GM21367 (cell line): ENCODE measurements at regions not wholly inside any gene's neighbourhood (a gene's known extent, or its start where the extent isn't known, plus 50 kb on each side); places are given as distances from the start of the nearest gene placed in this dataset.
"Not testable (repeated sequence)": the region's sequence is repeated elsewhere in the genome, so short reads cannot be mapped to it uniquely, and the experiment has no call there.

Source experiments
- ATAC-seq: cut with Tn5 transposase; IDR thresholded peaks from one replicate; pipeline ENCODE4 v1.9.1; 2021; ENCODE audit not compliant: unreplicated experiment

DNA sequence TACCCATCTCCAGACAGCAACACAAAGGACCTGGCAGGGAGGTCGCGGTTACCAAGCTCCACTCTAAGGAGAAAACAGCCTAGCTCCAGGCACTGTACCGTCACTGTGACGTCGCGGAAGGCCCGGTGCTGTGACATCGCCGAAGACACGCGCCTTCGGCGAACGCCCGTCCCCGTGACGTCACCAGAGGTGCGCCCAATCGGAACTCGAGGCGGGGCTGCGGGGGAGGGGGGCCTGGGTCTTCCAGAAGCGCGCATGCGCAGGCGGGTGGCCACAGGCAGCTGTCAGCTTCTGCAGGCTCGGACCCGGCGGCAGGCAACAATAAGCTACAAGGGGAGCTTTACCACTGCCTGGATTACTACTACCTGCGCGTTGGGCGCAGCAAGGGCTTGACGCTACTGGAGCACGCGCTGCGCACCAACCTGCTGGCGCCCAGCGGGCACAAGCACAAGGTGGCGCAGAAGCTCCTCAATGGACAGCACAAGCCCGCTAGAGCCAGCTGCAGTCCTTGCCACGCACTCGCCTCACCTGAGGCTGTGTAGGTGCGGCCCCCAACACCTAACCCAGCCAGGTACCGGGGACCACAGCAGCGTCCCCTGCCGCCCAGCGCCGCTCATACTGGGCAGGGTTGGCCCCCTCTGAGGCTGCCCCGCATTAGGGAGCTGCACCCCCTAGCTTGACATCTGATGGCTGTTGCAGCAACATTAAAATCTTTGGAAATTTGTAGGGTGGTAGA, 208.4 kb downstream of the TPST1 start:
- ATAC-seq: no peak

DNA sequence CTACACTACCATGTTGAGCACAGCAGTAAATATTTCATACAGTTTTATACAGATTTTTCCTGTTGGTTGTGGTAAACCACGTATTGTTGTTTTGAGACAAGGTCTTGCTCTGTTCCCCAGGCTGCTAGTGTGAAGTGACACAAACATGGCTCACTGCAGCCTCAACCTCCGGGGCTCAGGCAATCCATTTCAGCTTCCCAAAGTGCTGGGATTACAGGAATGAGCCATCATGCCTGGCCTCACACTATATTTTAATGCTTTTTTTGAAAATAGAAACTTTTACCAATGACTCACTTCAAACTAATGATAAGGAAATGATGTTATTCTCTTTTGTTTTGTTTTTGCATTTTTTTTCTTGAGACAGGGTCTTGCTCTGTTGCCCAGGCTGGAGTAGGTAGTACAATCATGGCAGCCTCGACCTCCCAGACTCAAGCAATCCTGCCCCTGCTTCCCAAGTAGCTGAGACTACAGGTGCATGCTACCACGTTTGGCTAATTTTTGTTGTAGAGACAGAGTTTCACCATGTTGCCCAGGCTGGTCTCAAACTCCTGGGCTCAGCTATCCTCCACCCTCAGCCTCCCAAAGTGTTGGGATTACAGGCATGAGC, 210.6 kb downstream of the TPST1 start:
- no peak for ATAC-seq

DNA sequence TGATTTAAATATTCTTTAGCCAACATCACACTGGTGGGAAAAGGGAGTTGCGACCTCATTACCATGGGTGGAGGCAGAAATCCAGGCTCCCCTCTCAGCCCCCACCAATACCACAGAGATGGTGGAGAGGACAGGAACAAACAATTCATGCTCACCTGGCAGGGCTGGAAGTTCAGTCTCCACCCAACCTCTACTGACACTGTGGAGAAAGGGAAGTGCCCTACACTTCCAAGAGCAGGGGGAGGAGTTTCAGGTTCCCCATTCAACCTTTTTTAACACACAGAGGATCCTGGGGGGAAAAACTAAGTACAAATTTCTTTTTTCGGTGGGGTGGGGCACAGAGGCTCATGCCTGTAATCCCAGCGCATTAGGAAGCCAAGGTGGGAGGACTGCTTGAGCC, 210.1 kb upstream of the KCTD7 start:
- no peak for ATAC-seq

DNA sequence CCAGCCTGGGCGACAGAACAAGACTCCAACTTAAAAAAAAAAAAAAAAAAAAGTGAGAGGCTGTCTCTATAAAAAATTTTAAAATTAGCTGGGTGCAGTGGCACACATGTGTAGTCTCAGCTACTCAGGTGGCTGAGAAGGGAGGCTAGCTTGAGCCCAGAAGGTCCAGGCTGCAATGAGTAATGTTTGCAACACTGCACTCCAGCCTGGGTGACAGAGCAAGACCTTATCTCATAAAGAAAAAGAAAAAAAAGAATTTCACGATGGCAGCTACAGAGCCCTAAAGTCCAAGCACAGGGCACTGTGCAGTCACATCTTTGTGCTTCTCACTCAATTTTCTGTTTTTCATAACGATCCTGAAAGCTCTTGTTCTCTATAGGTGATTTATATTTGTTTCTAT, 209.5 kb upstream of the KCTD7 start:
- ATAC-seq: no peak

DNA sequence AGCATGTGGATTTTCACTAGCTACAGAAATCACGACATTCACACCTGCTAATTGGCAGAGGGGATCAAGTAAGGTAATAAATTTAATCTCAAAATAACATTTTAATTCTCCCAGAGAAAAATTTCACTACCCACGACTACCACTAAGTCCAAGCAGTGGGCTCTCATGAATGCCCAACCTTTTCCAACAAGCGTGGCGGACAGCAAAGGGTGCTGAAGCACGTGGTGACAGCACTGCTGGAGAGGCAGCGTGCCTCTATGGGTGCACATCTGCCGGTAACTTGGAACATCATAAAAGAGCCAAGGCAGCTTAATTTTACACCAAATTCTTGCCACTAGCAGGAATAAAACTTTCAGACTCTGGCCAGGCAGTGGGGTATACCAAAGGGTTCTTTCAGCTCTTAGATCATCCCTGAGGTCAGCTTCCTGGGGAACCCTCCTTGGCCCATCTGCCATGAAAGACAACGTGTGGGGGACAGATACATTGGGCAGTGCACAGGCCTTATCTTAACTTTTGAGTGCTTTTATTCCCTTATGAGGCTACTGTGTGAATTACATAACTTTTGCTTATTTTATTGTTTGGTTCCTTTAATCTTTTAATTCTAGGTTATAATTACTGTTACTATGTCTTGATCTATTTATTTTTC, 206.7 kb upstream of the KCTD7 start:
- no peak for ATAC-seq

DNA sequence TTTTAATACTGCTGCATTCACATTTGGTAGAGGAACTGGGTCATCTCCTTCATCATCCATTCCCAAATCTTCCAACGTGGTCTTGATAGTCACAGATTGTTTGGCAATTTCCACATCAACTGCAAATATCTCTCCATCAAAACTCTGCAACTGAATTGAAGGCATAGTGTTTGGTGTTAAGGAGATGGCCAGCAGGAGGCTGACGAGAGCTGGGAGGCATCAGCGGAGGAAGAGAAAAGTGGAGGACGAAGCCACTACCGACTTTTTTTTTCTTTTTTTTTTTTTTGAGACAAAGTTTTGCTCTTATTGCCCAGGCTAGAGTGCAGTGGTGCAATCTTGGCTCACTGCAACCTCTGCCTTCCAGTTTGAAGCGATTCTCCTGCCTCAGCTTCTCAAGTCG, 205.0 kb upstream of the KCTD7 start:
- no peak for ATAC-seq

DNA sequence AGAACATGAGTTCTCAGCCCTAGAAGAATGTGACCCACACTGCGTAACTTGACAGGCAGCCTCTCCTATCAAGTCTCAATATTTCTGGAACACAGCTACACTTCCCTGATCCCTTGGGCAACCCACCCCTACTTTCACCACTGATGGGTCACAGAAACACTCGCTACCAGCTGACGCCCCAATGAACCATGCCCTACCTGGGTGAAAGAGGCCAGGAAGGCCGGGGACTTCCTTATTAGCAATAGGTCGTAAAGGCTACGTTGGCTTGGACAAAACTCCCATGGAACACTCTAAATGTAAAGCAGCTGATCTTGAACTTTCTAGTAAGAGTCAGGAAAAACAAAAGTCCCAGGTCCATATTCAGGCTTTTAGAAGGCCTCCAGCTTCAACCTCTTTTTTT, 202.3 kb upstream of the KCTD7 start:
- no peak for ATAC-seq

DNA sequence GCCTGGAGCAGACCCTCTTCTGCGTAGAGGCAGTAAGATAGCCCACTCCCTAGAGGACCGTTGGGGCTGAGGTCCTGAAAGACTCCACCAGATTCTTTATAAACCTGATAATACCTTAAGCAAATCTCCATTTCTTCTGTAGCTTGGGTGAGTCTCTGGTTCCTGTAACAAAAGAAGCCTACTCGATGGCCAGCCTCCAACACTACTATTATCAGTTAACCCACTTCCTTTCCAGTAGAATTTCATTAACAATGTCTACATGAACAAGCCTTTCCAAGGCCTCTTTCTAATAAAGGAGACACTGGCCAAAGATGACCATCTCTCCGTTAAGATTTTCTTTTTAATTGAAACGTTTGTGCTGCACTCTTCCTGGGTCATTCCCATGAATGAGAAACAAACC, 201.7 kb upstream of the KCTD7 start:
- no peak for ATAC-seq

DNA sequence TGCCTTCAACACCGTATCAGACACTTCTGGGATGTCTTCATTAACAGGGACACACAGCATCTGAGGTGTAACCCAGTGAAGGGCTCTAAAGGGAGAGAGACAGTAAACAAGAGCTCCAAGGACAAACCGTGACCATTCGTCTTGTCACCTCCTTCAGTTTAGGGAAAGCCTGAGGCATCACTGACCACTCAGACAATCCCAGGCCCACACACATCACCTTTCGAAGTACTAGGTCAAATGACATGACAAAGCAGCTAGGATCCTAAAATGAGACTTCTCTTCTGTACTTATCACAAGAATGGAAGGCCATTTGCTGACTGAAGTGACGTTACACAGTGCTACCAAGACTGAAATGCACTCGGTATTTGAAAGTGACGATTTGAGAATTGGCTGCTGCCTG, 200.7 kb upstream of the KCTD7 start:
- ATAC-seq: no peak

DNA sequence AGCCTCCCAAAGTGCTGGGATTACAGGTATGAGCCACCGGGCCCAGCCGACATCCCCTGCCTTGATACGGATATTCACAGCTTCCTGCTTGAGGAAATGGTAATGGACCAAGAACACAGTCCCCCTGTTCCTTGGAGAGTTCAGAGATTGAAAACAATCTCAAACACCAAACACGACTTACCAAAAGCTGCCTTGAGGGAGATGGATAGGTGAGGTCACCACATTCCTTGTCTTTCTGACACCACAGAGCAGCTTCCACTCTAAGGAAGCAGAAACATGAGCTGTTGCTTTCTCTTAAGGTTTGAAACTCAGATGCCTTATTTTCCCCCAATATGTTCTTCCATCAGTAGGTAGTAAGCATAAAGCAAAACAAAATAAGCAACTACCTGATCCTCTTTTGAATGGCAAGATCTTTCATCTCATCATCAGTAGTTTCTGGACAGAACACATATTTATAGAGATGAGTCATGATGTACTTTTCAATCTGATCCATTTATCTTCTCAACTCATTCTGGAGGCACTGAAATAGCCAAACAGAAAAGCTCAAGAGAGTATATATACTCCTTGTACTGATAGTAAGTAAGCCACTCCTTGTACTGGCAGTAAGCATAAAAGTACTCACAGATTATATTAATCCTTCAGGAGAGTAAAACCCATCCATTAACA, 199.1 kb upstream of the KCTD7 start:
- ATAC-seq: no peak

DNA sequence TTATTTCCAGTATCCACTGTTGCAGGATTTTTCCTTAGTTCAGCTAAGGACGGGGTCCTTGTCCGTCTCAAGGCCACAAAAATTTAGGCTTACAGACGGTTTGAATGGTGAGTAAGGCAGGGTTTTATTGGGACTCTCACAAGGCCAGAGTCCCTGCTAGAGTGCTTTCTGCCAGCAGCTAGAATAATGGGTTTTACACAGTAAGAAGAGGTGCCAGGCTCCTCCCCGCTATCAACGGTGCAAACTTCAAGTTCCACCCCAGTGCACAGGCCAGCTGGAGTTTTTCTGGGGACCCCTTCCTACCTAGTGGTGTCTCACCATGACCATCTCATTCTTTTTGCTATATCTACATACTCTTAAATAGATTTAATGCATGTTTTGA, 198.5 kb upstream of the KCTD7 start:
- no peak for ATAC-seq

DNA sequence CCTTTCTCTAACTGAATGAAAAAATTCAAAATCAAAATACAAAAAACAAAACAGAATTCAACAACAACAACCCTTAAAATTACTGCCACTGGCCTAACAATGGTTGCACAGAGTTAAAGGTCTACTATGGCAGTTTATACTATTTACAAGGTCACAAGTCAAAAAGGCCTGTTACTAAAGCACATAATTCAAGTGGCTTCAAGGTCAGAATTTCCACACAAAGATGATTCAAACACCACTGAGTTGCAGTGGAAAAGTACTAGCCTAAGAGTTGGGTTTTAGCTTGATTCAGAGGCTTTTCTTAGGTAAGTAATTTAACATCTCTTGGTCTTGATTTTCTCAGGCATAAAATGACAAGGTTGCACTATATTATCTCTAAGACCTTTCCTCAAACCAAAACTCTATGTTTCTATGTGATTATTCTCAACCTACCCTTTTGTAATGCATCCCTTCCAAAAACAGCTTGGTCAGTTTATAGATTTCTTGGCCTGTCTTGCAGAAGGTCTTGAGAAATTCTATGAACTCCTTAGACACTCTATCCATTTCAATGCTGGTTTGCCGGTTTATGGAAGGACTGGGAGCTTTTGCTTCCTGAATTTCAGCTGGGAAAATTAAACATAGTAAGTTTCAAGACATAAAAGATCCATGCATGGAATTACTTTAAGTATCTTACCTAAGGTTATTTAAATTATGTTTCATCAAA, 189.8 kb upstream of the KCTD7 start:
- ATAC-seq: not testable (repeated sequence)

DNA sequence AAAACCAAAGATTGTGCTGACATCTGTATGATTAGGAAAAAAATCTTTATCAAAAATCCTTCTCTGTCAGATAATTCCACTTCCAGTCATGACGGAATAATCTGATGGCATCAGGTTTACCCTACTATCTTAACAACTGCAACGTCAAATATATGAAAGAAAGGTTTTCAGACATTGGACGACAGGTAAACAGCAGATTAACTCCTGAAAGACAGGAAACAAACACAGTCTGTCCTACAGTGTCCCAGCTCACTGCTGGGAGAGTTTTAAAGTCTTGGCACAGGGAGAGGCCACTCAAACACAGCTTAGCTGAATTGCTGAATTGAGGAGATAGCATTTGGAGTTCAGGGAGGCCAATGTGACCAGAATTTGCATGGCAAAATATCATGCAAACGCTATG, 186.3 kb upstream of the KCTD7 start:
- ATAC-seq: no peak

DNA sequence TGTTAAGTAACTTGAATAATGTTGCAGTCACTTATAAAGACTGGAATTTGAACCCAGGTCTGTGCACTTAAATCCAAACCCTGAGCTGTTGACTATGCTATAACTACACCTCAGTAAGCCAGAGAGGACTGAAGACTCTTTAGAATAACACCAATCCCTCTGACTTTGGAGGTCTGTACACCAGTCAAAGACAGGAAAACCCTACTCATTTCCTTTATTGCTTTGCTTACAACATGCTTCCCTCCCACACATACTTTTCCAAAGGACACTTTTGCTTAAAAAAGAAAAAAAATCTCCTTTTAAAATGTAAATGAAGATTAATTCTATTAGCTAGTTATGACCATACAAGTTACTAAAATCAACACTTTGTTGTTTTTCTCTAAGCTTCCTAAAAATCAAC, 184.7 kb upstream of the KCTD7 start:
- ATAC-seq: no peak

DNA sequence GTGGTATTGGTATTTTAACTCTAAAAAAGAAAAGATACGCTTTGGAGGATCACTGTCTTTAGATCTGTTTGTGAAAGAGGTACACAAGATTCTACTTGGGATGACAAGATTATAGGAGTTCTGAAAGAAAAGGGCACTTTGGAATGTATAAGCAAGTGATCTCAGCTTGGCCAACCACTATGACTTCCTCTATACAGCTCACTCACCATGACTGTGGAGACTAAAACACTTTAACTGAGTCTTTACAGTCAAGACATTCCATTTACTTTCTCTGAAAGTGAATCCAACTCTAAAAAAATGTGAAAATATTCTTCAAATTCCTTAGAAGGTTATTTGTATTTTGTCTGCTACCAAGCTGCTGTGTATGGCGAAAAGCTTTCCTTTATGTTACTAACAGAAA, 181.7 kb upstream of the KCTD7 start:
- not testable (repeated sequence) for ATAC-seq

DNA sequence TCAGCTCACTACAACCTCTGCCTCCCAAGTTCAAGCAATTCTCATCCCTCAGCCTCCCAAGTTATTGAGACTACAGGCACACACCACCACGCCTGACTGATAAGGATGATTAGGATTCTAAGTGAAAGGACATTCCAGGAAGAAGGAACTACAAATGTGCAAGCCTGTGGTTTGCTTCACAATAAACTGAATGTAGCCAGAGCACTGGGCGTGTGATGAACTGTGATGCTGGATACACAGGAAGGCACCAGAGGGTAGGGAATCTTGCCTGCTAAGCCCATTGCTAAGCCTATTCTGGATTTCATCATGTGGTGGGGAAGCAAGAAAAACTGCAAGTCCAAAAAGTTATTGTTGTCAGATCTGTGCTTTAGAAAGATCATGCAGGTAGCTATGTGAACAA, 177.9 kb upstream of the KCTD7 start:
- ATAC-seq: not testable (repeated sequence)

DNA sequence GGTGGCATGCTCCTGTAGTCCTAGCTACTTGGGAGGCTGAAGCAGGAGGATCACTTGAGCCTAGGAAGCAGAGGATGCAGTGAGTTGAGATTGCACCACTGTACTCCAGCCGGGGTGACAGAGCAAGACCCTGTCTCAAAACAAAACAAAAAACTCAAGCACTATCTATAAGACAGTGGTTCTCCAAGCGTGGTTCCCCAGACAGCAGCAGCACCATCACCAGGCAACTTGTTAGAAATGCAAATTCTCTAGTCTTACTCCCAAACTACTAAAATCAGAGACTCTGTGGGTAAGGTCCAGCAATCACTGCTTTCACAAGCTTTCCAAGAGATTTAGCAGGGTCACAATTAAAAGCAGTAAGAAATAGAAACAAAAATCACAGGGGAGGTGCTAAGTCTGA, 177.0 kb upstream of the KCTD7 start:
- ATAC-seq: not testable (repeated sequence)

DNA sequence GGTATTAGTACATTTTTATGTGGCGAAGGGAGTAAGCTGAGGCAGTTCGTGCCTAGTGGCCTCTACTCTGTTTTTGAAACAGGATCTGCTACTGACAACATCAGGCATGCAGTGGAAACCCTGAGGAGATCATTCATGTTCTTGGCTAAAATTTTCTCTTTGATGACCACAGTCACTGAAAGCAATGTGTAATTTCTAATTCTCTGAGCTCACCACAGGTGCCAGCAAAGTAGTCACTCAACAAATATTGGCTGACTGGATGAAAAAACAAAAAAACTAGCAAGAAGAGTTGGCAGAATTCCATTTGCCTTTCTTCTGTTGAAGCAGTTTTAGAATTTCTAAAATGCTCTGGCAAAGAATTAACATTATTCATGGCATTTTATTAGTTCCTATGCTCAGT, 176.5 kb upstream of the KCTD7 start:
- ATAC-seq: no peak

DNA sequence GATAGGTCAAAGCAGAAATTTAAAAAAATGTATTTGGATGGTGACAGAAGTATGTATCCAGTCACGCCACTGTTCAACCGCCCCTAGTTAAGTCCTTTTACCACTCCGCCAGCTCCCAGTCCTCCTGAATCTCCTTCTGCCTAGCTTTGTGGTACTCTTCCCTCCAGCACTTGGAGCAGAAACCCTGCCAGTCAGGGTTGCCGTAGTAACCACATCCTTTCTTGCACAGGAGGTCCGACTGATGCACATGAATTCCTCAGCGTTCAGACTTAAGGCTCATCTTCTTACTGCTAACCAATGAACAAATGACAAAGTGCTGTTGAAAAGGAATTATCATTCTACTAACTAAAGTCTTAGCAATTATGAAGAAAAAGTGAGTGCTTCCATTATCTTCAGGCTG, 175.3 kb upstream of the KCTD7 start:
- ATAC-seq: no peak

DNA sequence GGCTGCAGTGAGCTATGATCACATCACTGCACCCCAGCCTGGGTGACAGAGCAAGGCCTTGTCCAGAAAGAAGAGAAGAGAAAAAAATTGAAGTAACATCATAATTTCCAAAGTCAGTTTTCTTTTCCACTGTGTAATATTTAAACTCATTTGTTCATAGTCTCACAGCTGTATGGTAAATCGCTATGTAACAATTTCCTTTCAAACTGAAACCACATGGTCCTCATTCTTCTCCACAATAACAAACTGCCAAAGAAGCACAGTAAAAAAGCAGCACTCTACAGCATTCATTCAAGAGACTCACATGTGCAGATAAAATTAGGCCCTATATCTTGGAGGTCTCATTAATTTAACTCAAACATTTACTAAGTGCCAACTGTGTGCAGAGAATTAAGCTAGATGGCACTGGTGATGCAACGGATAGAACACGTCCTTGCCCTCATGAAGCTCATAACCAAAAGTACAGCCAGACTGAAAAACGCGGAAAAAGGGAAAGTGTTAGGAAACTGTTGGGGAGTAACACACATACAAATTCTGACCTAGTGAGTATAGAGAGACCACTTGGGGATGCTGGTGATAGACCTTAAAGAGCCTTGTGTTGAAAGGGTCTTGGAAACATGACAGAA, 174.0 kb upstream of the KCTD7 start:
- ATAC-seq: no peak

DNA sequence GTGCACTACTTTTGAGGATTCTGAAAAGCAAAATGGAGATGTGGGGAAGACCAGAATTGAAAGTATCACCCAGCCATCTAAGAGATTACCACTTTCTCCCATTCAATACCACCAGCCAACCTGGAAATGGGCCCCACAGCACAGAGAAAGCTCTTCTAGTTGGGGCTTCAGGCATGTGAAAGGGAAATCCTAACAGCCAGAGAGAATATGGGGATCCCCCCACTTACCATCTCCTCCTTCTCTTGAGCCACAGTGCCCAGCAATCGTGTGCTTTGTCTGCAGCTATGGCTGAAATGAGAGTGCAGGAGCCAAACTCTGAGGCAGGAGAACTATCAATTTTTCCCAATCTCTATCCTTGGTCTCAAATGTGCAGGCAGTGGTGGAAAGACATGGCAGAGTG, 173.2 kb upstream of the KCTD7 start:
- ATAC-seq: not testable (repeated sequence)
